NOMO-1 (cell line): ENCODE measurements at regions not wholly inside any gene's neighbourhood (a gene's known extent, or its start where the extent isn't known, plus 50 kb on each side); places are given as distances from the start of the nearest gene placed in this dataset.
A peak's percentile ranks its signal among the peaks of the same experiment; 100 is the strongest.

Experiments
- DNase-seq, 2 experiments: peaks; one replicate each; lab custom pipeline; 2025; ENCODE audit not compliant: unreplicated experiment in 2 of 2; lab: John Stamatoyannopoulos, UW

DNA sequence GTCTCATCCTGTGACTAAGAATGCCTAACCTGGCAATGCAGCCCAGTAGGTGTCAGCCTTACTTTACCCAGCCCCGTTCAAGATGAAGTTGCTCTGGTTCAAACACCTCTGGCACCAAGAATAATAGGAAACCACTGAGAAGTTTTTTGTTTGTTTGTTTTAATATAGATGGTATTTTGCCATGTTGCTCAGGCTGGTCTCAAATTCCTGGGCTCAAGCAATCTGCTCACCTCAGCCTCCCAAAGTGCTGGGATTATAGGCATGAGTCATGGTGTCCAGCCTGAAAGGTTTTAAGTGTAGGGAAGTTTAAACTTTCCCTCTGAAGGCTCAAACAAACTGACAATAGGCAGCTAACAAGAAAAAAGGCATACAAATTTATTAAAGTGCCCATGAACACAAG is 51.2 kb upstream of the ABCC4 start:
- DNase-seq: no peak

DNA sequence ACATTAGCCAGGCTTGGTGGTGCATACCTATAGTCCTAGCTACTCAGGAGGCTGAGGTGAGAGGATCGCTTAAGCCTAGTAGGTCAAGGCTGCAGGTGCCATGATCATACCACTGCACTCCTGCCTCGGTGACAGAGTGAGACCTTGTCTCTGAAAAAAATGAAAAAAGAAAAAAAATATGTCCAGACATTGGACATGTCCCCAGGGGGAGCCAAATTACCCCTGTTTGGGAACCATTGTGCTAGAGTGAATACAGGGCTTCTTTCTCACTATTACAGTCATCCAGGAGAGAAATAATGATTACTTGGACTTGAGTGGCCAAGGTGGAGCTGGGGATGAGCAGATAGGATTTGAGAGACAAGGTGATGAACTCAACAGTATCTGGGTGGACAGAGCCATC is 52.9 kb upstream of the ABCC4 start:
- DNase-seq: no peak

DNA sequence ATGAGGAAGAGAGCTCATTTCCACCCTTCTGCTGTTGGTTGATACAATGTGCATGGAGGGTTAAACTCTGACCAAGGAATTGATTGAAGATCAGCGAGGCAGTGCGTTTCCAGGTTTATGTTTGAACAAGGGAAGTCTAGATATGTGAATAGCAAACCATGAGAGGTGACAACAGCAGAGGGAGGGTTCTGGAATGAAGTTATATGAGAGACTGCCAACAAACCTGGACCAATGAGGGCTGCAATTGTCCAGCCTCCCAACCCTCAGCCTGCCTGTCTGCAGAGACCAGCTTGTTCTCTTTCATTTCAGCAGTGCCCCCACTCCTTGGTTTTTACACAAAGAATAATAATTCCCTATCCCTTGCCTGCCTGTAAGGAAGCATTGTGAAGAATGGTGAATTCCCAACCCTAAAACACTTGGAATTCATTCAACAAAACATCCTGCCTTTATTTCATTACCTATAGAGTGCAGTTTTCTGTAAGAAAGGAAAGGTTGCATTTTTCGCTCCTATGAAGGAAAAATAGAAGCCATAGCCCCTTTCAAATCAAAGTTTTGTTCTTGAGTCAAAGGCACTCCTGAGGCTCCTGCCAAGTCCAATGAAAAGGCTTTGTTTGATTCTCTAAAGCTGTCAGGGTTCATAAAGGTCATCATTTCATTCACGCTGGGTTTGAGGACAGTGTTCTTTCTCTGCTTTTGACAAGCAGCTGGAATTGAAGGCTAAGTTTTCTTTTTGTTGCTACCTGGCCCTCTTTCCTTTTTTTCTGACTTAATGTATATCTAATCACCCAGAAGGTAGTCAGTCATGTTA is 53.6 kb upstream of the ABCC4 start:
- DNase-seq: no peak

DNA sequence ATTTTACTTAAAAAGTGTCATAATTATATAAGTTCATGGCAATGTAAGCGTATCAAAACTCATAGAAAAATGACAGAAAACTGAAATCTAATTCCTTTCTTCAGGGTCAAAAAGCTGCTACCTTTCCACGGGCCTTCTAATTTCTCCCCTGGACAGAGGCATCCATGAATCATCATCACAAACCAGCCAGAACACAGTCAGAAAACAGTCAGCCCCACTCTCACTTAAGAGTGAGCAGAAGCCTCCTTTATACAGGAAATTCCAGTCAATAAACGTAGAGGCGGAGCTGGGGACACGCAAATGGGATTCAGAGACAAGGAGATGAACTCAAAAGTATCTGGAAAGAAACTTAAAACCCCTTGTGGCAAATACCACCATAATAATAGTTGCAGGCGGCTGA is 54.2 kb upstream of the ABCC4 start:
- no peak for DNase-seq

DNA sequence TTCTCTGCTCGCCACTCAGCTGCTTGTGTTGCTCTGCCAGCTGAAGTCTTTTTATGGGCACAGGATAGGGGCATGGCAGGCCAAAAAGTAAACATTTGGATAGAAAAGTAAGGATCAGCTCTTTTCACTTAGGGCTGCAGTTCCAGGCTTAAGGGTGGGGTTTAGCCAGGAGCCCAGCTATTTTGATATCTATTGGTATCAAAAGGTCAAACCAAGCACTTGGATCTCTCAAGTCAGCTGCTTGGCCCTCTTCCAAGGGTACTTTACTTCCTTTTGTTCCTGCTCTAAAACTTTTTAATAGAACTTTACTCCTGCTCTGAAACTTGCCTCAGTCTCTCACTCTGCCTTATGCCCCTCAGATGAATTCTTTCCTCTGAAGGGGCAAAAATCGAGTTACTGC is 55.7 kb upstream of the ABCC4 start:
- DNase-seq: no peak

DNA sequence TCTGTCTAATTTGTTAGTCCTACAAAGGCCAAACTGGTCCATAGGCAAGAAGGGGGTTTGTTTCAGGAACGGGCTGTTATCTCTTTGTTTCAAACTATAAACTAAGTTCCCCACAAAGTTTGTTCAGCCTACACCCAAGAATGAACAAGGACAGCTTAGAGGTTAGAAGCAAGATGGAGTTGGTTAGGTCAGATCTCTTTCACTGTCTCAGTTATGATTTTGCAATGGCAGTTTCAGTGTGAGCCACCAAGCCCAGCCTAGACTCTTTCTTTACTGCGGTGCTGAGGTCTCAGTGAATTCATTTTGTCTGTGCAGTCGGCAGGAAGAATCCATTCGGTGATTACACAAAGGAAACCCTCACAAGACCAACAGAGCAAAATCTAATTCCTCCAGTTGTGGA is 56.6 kb upstream of the ABCC4 start:
- DNase-seq: no peak

DNA sequence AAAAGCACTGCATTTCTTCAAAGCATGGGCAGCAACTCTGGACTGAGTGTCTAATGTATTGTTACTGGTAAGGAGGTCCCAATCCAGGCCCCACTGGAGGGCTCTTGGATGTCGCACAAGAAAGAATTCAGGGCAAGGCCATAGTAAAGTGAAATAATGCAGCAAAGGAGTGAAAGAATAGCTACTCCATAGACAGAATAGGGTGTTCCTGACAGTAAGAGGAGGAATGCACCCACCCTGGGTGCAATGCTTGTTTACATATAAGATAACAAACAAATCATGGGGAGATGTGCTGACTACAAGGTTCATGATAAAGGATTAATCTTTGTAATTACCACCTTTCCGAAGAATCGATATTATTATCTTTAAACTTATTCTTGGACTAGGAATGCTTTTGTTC is 58.8 kb upstream of the ABCC4 start:
- DNase-seq: no peak

DNA sequence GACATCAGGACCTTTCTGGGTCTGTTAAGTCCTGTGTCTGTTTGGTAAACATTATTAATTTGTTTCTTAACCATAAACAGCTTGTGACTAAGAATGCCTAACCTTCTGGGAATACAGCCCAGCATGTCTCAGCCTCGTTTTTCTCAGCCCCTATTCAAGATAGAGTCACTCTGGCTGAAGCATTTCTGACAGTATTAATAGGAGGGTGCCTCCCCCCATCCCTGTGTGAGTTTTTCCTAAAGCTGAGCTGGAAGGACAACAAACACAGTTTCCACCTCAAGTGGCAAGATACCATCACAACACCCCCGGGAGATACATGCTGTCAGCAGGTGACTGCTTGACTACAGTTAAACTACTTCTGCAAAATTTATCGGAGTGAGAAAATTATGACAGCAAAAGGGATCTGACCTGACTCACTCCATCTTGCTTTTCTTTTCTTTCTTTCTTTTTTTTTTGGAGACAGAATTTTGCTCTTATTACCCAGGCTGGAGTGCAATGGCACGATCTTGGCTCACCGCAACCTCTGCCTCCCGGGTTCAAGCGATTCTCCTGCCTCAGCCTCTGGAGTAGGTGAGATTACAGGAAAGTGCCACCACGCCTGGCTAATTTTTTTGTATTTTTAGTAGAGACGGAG is 59.3 kb upstream of the ABCC4 start:
- DNase-seq: no peak

DNA sequence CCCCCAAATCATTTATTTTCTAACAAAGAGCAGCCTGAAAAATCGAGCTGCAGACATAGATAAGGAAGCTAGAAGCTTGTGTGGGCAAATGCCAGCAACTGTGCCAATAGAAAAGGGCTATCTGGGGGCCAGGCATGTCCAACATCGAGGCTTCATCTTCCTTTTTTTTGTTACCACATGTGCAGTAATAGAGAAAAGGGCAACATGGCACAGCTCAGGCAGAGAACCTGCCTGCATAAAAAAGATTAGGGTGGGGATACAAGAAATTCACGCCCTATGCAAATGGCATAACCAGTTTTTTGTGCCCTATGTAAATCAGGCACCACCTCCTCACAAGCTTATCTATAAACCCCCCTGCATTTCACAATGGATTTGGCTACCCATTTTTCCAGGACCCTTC is 60.4 kb upstream of the ABCC4 start:
- DNase-seq: no peak

DNA sequence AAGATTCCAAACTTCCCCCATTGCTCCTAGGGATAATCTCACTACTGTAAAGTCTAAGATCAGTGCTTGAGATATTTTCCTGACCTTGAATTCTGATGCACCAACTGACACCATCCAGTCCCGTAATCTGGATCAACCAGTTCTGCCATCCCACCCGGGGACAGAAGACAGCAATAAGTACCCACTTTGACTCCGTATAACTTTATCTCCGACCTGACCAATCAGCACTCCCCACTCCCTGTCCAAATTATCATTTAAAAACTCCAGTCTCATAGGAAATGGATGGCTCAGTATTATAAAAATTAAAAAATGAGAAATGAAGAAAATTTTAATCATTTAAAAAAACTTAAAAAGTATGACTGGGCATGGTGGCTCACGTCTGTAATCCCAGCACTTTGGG is 61.4 kb upstream of the ABCC4 start:
- no peak for DNase-seq

DNA sequence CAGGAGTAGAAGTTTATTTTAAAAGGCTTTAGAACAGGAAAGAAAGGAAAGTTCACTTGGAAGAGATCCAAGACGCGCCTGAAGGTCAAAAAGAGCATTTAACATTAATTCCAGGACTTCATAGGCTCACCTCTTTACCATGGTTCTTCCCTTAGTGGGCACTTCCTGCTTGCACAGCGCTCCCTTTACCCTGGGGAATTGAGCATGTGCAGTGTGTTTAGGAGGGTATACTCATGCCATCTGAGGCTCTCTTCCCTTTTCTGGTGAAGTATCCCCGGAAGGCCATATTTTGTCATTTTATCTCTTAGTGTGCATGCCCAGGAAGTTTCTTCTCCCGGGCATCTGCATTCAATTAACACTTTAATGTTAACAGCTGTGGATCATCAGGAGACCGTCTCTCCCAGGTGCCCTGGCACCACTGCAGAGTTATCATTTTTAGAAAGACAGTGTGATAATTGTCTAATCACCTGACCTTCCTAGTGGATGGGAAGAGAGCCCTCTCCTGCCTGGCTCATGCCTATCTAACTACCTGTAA is 66.1 kb upstream of the ABCC4 start:
- DNase-seq: no peak

DNA sequence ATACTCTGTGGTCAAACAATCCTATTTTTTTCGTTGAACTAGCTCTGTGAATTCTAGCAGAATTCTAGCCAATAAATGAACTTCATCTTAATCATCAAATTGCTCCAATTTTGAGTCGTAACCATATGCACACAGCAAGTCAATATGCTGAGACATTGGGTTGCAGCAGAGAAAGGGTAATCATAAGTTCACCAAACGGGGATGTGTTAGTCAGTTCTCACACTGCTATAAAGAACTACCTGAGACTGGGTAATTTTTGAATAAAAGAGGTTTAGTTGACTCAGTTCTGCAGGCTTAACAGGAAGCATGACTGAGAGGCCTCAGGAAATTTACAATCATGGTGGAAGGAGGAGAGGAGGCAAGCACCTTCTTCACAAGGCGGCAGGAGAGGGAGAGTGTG is 67.7 kb upstream of the ABCC4 start:
- no peak for DNase-seq

DNA sequence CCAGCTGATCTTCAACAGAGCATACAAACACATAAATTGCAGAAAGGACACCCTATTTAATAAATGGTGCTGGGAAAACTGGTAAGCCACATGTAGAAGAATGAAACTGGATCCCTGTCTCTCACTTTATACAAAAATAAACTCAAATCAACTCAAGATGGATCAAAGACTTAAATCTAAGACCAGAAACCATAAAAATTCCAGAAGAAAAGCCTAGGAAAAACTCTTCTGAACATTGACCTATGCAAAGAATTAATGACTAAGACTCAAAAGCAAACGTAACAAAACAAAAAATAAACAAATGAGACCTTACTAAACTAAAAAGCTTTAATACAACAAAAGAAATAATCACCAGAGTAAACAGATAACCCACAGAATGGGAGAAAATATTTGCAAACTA is 74.5 kb upstream of the ABCC4 start:
- no peak for DNase-seq

DNA sequence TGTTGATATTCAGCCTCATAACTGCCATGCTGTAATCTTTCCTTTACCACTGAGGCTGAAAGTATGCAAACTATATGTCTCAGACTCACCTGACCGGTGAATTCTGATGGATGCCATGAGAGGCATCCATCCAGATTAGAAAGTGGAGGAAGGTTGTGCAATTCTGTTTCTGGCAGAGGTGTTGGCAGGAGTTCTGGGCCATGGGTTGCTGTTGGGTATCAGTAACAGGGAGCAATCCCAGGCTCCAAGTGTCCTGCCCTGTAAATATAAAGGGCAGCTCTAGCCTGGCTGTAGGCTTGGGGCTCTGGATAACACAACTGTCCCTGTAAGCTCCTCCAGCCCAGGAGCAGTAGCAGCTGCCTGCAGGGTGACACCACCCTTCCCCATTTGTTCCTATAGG is 77.4 kb upstream of the ABCC4 start:
- DNase-seq: no peak

DNA sequence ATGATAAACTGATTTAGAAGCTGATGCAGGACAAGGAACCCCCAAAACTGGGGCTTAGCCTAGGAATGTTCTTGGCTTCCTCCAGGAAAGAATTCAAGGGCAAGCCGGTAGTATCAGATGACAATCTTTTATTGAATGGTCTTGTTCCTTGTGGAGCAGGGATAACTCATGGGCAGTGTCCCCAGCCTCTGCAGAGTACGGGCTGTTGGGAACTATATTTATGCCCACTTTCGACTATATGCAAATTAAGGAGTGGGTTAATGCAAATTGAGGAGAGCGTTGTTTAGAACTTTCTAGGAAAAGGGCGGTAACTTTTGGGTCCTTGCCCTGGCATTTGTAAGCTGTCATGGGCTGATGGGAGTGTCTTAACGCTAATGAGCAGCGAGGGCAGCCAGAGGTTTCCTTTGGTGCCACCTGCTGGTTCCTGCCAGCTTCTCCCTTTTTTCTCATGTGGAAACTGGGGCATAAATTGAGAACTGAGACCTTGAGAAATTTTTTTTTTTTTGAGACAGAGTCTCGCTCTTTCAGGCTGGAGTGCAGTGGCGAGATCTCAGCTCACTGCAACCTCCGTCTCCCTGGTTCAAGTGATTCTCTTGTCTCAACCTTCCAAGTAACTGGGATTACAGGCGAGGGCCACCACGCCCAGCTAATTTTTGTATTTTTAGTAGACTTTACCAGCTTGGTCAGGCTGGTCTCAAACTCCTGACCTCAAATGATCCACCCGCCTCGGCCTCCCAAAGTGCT is 79.4 kb upstream of the ABCC4 start:
- DNase-seq: peak; percentile 81 to 88

DNA sequence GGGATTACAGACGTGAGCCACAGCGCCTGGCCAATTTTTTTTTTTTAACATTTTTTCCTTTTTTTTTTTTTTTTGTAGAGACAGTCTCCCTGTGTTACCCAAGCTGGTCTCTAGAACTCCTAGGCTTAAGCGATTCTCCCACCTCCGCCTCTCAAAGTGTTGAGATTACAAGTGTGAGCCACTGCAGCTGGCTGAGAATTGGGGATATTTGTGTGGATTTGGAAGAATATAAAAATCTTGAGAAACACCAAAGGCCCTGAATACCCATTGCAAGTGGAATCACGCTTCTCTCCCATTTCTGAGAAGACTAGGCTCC is 79.9 kb upstream of the ABCC4 start:
- DNase-seq: no peak

DNA sequence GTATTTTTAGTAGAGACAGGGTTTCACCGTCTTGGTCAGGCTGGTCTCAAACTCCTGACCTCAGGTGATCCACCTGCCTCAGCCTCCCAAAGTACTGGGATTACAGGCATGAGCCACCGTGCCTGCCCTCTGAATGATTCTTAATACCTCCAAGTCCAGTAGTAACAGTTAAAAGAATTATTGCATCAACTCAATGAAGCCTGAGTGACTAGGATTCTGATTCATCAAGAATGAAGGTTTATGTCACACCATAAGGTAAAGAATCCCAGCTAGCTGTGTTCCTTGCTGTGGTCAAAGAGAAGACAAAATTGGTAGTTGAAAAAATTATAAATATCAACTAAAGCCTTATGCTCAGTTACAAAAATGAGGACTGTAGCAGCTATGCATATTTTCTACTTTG is 81.2 kb upstream of the ABCC4 start:
- no peak for DNase-seq

DNA sequence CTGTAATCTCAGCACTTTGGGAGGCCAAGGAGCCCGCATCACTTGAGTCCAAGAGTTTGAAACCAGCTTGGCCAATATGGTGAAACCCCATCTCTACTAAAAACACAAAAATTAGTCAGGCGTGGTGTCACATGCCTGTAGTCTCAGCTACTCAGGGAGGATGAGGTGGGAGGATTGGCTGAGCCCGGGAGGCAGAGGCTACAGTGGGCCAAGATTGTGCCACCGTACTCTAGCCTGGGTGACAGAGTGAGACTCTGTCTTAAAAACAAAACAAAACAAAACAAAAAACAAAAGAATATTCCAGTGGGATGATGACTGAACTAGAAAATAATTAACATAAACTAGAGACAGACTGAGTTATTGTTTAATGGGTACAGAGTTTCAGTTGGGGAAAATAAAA is 81.7 kb upstream of the ABCC4 start:
- no peak for DNase-seq

DNA sequence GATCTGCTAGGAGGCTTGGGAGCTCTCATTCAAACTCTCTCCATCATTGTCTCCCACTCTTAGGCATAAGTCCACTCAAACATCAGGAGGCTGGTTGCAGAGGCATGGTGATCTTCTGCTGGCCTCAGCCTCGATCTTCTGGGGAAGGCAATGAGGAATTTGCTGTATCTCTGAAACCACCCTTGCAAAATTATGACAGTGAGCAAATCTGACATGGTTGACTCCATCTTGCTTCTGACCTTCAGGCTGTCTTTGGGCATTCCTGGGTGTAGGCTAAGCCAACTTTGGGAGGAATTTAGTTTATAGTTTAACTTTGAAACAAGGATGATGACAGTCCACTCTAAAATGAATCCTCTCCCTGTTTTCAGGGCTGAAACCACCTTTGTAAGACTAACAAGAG is 84.1 kb upstream of the ABCC4 start:
- DNase-seq: no peak

DNA sequence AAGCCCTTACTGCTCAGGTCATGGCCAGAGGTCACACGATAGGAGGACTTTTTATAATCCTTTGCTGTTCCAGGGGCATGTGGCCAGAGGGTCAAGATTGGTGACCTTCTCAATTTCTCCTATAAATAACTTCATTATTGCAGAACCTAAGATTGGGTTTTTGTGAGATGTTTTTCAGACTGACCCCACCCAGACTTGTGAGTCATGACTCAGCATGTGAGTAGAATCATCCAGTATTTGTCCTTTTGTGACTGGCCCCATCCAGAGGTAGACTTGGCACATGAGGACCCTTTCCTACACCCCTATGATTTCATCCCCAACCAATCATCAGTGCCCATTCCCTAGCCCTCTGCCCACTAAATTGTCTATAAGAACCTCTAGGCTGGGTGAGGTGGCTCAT is 84.5 kb upstream of the ABCC4 start:
- no peak for DNase-seq

DNA sequence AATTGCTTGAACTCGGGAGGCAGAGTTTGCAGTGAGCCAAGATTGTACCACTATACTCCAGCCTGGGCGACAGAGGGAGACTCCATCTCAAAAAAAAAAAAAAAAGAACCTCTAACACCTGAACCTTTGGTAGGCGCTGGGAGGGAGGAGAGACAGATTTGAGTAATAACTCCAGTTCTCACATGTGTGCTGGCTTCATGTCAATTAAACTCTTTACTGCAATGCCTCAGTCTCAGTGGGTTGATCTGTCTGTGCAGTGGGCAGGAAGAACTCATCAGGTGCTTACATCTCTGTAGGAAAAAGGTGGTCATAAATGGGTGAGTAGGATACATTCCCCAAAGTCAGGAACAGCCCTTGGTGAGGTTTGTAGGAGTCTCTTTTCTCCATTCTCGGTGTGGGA is 85.1 kb upstream of the ABCC4 start:
- DNase-seq: no peak

DNA sequence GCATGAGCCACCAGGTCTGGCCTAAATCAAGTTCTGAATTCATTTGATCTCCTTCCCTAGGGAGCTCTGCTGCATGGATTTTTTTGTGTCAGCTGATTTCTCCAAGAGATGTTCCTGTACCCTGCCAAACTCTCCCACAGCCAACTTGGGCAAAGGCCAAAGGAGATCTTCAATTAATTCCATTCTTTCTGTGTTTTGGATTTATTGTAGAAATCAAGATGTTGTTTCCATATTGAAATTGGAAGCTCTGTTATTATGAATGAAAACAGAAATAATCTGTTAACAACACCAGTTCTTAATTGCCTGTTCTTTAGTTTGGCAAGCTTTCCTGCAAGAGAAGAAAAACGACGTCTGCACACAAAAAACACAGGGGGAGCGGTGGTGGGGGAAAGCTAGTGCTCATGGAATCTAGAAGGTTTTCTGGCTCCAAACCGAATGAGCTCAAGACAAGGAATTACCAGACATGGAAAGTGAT is 86.5 kb upstream of the ABCC4 start:
- DNase-seq: no peak
